OCI-LY3 (cell line): ENCODE measurements at regions not wholly inside any gene's neighbourhood (a gene's known extent, or its start where the extent isn't known, plus 50 kb on each side); places are given as distances from the start of the nearest gene placed in this dataset.

Experiments
- EZH2phosphoT487 ChIP-seq: fragments of 200-600 bp; shearing (Covaris generic); IDR thresholded peaks from 2 replicates; pipeline ENCODE4 v1.6.1; 2018; ENCODE audit warnings: antibody characterized with exemption, mixed run types, low read depth
- TF ChIP-seq, protein P1 (sequence below): fragments of 200-600, 300-600 bp; sonication (generic); IDR thresholded peaks from 2 replicates; pipeline ENCODE4 v1.5.1; 2014; ENCODE audit warnings: antibody characterized with exemption, low read length, low read depth

DNA sequence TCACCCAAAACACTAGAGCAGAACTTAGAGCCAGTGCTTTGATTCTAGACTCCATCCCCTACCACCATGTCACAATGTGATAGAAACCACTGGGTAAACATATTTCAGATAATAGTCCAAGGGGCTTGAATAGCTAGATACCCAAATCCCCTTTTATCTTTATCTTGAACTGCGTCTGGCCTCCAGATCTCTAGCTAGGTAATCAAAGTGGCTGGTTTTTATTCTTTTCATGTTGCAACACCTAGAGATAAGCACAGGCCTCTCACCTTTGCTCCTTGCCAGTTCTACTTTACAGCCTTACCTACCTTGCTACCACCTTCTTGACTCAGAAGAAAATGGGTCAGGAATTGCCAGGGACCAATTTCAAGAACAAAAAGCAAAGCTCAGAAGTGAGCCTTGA lies 171.2 kb downstream of the C1D start:
- TF ChIP-seq, protein P1, sequence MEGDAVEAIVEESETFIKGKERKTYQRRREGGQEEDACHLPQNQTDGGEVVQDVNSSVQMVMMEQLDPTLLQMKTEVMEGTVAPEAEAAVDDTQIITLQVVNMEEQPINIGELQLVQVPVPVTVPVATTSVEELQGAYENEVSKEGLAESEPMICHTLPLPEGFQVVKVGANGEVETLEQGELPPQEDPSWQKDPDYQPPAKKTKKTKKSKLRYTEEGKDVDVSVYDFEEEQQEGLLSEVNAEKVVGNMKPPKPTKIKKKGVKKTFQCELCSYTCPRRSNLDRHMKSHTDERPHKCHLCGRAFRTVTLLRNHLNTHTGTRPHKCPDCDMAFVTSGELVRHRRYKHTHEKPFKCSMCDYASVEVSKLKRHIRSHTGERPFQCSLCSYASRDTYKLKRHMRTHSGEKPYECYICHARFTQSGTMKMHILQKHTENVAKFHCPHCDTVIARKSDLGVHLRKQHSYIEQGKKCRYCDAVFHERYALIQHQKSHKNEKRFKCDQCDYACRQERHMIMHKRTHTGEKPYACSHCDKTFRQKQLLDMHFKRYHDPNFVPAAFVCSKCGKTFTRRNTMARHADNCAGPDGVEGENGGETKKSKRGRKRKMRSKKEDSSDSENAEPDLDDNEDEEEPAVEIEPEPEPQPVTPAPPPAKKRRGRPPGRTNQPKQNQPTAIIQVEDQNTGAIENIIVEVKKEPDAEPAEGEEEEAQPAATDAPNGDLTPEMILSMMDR, result no peak
- TF ChIP-seq EZH2phosphoT487, result no peak
